GM06990 (cell line): ENCODE measurements at regions not wholly inside any gene's neighbourhood (a gene's known extent, or its start where the extent isn't known, plus 50 kb on each side); places are given as distances from the start of the nearest gene placed in this dataset.

ENCODE experiments used
- DNase-seq: peaks from one replicate; pipeline ENCODE4 v3.0.0-alpha.2; 2011; ENCODE audit not compliant: insufficient read length; ENCODE audit errors: extremely low read depth
- H3K27me3 ChIP-seq: replicated peaks from 2 replicates; pipeline ENCODE4 v1.6.0; 2011; ENCODE audit warnings: low read length; ENCODE audit not compliant: control insufficient read depth, insufficient read depth
- H3K36me3 ChIP-seq: 2 replicates; pipeline ENCODE4 v1.5.1; 2011; ENCODE audit warnings: low read length; ENCODE audit not compliant: control insufficient read depth, insufficient read depth
- H3K4me3 ChIP-seq: replicated peaks from 2 replicates; pipeline ENCODE4 v1.5.1; 2011; ENCODE audit warnings: low read depth, mild to moderate bottlenecking, control low read depth, low read length
- TF ChIP-seq, protein P1 (sequence below): IDR thresholded peaks from 2 replicates; pipeline ENCODE4 v1.5.1; 2011; ENCODE audit warnings: low read length, control low read depth, mild to moderate bottlenecking, inconsistent platforms; ENCODE audit not compliant: insufficient read depth, poor library complexity, severe bottlenecking

GRCh38 chr7:9106747-9107146 lies 673.3 kb downstream of the NXPH1 start:
- no peak overlapping the region for H3K4me3 ChIP-seq
- H3K36me3 ChIP-seq = no peaks in the 10 kb centered on the region
- DNase-seq = no peak
- TF ChIP-seq, protein P1, sequence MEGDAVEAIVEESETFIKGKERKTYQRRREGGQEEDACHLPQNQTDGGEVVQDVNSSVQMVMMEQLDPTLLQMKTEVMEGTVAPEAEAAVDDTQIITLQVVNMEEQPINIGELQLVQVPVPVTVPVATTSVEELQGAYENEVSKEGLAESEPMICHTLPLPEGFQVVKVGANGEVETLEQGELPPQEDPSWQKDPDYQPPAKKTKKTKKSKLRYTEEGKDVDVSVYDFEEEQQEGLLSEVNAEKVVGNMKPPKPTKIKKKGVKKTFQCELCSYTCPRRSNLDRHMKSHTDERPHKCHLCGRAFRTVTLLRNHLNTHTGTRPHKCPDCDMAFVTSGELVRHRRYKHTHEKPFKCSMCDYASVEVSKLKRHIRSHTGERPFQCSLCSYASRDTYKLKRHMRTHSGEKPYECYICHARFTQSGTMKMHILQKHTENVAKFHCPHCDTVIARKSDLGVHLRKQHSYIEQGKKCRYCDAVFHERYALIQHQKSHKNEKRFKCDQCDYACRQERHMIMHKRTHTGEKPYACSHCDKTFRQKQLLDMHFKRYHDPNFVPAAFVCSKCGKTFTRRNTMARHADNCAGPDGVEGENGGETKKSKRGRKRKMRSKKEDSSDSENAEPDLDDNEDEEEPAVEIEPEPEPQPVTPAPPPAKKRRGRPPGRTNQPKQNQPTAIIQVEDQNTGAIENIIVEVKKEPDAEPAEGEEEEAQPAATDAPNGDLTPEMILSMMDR = no peak
- no peaks in the 10 kb centered on the region for H3K27me3 ChIP-seq

GRCh38 chr7:9120331-9120730 lies 686.9 kb downstream of the NXPH1 start:
- TF ChIP-seq, protein P1 = no peak
- no peak for DNase-seq
- no peak overlapping the region for H3K4me3 ChIP-seq

DNA sequence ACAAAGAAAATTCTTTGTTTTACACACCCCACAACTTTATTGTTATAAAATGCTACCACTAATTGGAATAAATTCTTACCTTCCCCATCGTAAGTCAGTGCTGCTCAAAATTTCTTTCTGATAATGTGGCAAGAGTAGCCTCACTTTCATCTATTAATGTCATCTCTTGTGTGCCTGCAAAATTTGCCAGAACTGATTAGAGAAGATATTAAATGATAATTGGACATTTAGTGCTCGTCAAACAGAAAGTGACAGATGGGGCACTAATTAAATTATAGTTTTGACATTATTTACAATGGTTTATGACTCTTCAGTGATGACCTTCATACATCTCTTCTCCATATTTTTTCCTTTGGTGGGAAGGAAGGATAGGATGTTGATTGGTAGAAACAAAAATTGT lies 690.9 kb downstream of the NXPH1 start:
- Histone ChIP-seq H3K4me3 (no peak overlapping the region), H3K36me3 (no peaks in the 10 kb centered on the region), H3K27me3 (no peaks in the 10 kb centered on the region)
- TF ChIP-seq, protein P1 = no peak
- DNase-seq = no peak

More at GRCh38 chr7:9120331-9120730, 686.9 kb downstream of the NXPH1 start:
- H3K27me3 ChIP-seq = no peaks in the 10 kb centered on the region
- H3K36me3 ChIP-seq = no peaks in the 10 kb centered on the region

DNA sequence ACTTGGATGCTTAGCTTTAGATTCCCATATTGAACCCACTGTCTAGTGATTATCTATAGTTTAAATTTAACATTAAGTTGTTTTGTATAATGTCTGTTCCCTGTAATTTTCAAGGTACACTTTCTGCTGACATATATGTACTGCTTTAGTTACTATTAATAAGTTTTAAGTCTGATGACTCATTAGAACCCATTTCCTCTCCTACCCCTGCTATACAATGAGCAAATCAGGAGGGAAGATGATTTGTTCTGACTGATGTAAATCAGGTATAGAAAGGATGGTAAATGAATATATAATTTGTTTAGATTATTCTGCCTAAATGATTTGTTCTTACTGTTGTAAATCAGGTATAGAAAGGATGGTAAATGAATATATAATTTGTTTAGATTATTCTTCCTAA lies 691.8 kb downstream of the NXPH1 start:
- Histone ChIP-seq H3K27me3 (no peaks in the 10 kb centered on the region), H3K36me3 (no peaks in the 10 kb centered on the region)
- DNase-seq = no peak

DNA sequence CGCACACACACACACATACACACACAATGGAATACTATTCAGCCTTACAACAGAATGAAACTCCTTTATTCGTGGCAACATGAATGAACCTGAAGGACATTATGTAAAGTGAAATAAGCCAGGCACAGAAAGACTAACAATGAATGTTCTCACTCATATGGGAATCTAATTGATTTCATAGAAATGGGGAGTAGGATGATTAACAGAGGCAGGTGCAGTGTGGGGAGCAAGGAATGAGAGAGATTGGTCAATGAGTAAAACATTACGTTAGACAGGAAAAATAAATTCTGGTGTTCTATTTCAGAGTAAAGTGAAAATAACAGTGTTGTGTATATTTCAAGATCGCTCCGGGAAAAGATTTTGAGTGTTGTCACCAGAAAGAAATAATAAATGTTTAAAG lies 694.5 kb downstream of the NXPH1 start:
- TF ChIP-seq, protein P1 = no peak
- no peaks in the 10 kb centered on the region for H3K36me3 ChIP-seq
- no peak overlapping the region for H3K4me3 ChIP-seq
- H3K27me3 ChIP-seq = no peaks in the 10 kb centered on the region
- DNase-seq = no peak

More for the DNA sequence above, 691.8 kb downstream of the NXPH1 start:
- H3K4me3 ChIP-seq = no peak overlapping the region
- TF ChIP-seq, protein P1 = no peak

GRCh38 chr7:9148687-9149086 lies 715.3 kb downstream of the NXPH1 start:
- Histone ChIP-seq H3K27me3 (no peaks in the 10 kb centered on the region), H3K36me3 (no peaks in the 10 kb centered on the region), H3K4me3 (no peak overlapping the region)
- TF ChIP-seq, protein P1 = no peak
- no peak for DNase-seq
